HFFc6 (cell line): ENCODE measurements at regions not wholly inside any gene's neighbourhood (a gene's known extent, or its start where the extent isn't known, plus 50 kb on each side); places are given as distances from the start of the nearest gene placed in this dataset.

Experiments
- DNase-seq: peaks from one replicate; pipeline ENCODE4 v3.0.0-alpha.2; 2018
- H3K27ac Mint-ChIP-seq: 2 replicates; pipeline ENCODE4 v1.8.0; 2020; ENCODE audit warnings: mild to moderate bottlenecking, mixed read lengths
- H3K27me3 Mint-ChIP-seq: 2 replicates; pipeline ENCODE4 v1.8.0; 2021; ENCODE audit warnings: mild to moderate bottlenecking, moderate library complexity, mixed read lengths; ENCODE audit not compliant: insufficient read depth
- H3K36me3 Mint-ChIP-seq: 2 replicates; pipeline ENCODE4 v1.8.0; 2021; ENCODE audit warnings: low read depth, mixed read lengths
- H3K4me1 Mint-ChIP-seq: 2 replicates; pipeline ENCODE4 v1.8.0; 2020; ENCODE audit warnings: low read depth, mixed read lengths
- H3K4me3 Mint-ChIP-seq: 2 replicates; pipeline ENCODE4 v1.8.0; 2020; ENCODE audit warnings: mild to moderate bottlenecking, moderate library complexity, mixed read lengths
- H3K9me3 Mint-ChIP-seq: 2 replicates; pipeline ENCODE4 v1.8.0; 2020; ENCODE audit warnings: mild to moderate bottlenecking, mixed read lengths
- TF ChIP-seq, protein P1 (sequence below): fragments of 200-600 bp; sonication (generic); IDR thresholded peaks from 2 replicates; pipeline ENCODE4 v1.5.0; 2021; ENCODE audit warnings: antibody characterized with exemption, mild to moderate bottlenecking

DNA sequence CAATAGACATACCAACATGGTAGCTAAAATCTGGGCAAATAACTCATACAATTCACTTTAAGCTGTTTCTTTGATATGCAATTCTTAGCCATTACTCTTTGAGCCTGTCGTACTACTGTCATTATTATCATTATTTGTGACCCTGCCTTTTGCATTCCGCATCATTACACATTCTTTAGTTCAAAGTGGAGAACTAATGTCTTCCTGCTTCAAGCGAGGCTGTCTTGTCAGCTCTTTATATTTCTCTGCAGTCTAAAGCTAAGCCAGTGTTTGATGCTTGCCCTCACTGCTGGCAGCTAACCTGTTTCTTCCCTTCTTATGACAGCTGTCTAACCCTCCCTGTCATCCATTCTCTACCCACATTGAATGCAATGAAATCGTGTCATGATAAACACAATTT, 186.8 kb downstream of the FAT4 start:
- TF ChIP-seq, protein P1, sequence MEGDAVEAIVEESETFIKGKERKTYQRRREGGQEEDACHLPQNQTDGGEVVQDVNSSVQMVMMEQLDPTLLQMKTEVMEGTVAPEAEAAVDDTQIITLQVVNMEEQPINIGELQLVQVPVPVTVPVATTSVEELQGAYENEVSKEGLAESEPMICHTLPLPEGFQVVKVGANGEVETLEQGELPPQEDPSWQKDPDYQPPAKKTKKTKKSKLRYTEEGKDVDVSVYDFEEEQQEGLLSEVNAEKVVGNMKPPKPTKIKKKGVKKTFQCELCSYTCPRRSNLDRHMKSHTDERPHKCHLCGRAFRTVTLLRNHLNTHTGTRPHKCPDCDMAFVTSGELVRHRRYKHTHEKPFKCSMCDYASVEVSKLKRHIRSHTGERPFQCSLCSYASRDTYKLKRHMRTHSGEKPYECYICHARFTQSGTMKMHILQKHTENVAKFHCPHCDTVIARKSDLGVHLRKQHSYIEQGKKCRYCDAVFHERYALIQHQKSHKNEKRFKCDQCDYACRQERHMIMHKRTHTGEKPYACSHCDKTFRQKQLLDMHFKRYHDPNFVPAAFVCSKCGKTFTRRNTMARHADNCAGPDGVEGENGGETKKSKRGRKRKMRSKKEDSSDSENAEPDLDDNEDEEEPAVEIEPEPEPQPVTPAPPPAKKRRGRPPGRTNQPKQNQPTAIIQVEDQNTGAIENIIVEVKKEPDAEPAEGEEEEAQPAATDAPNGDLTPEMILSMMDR = no peak
- no peak overlapping the region for H3K27ac Mint-ChIP-seq
- DNase-seq = no peak

DNA sequence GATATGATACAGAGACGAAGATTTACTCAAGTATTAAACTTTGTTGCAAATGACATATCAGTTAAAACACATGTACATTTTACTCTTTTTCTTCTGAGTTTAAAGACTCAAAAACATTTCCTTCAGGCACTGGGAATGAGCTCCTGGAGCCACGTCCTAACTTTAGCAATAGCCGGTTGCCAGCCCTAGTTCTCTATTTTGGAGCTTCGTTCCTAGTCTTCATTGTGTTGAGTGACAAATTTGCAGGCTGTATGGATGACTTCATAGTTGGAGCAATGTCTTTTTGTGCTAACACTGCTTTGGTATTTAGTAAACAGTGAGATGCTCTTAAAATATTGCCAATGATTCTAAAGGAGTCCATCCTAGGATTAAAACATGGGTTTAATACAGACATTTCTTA, 190.9 kb downstream of the FAT4 start:
- TF ChIP-seq, protein P1 = no peak
- H3K4me3 Mint-ChIP-seq = no peak overlapping the region
- H3K9me3 Mint-ChIP-seq = no peaks in the 10 kb centered on the region
- H3K4me1 Mint-ChIP-seq = no peaks in the 10 kb centered on the region
- H3K27me3 Mint-ChIP-seq = no peaks in the 10 kb centered on the region
- no peaks in the 10 kb centered on the region for H3K36me3 Mint-ChIP-seq
- no peak overlapping the region for H3K27ac Mint-ChIP-seq
- DNase-seq = no peak

More for the DNA sequence above, 186.8 kb downstream of the FAT4 start:
- H3K9me3 Mint-ChIP-seq = no peaks in the 10 kb centered on the region
- H3K4me3 Mint-ChIP-seq = no peak overlapping the region
- no peaks in the 10 kb centered on the region for H3K36me3 Mint-ChIP-seq
- no peaks in the 10 kb centered on the region for H3K4me1 Mint-ChIP-seq
- no peaks in the 10 kb centered on the region for H3K27me3 Mint-ChIP-seq

- H3K4me3 Mint-ChIP-seq = no peak overlapping the region
- H3K27ac Mint-ChIP-seq = no peak overlapping the region
- H3K9me3 Mint-ChIP-seq = no peaks in the 10 kb centered on the region
- TF ChIP-seq, protein P1 = no peak
- DNase-seq = no peak
- no peaks in the 10 kb centered on the region for H3K4me1 Mint-ChIP-seq
- H3K36me3 Mint-ChIP-seq = no peaks in the 10 kb centered on the region
- no peaks in the 10 kb centered on the region for H3K27me3 Mint-ChIP-seq
These were observed 192.4 kb downstream of the FAT4 start for GRCh38 chr4:125507141-125507540.

DNA sequence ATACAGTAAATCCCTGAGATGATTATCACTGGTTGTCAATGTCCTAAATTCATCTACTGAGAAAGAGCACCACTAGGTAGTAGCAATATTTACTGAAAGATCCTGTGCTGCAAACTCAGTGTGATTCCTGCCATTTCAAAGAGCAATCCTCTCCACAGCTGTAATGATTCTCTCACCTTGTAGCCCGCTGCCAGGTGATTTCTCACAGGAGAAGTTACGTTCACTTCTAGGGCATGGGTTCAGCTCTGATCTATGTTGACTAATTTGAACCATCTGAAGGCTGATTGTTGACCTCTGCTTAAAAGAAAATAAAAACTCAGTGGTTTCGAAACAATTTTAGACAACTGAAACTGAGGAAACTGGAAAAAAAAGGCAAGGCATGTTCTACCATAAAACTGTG, 197.0 kb downstream of the FAT4 start:
- Mint-ChIP-seq H3K27me3 (no peaks in the 10 kb centered on the region), H3K4me3 (no peak overlapping the region), H3K4me1 (no peaks in the 10 kb centered on the region), H3K36me3 (no peaks in the 10 kb centered on the region), H3K27ac (no peak overlapping the region), H3K9me3 (no peaks in the 10 kb centered on the region)
- TF ChIP-seq, protein P1 = no peak
- DNase-seq = no peak

GRCh38 chr4:125515016-125515415, 200.3 kb downstream of the FAT4 start:
- Mint-ChIP-seq H3K9me3 (no peaks in the 10 kb centered on the region), H3K4me1 (peaks cover 2% of the 10 kb centered on the region; the same call in 1 of the 2 replicates), H3K4me3 (no peak overlapping the region), H3K36me3 (no peaks in the 10 kb centered on the region), H3K27ac (no peak overlapping the region), H3K27me3 (no peaks in the 10 kb centered on the region)
- TF ChIP-seq, protein P1 = no peak
- DNase-seq = no peak

DNA sequence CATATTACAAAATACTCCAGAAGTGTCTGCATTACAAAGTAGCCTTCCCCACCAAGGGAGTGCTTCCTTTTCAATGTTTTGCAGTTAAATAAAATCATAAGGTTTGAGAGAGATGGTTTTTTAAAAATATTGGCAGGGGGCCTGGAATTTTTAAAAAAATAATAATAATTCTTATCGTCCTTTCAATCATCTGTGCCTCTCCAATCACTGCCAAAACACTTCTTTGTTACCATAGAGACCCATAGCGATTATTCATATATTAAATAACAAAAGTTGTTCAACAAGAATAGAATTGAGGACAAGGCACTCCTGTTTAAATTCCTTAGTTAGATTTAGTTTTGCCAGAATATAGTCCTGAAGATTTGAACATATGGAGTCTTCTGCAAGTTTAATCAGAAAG, 203.1 kb downstream of the FAT4 start:
- H3K36me3 Mint-ChIP-seq = no peaks in the 10 kb centered on the region
- no peaks in the 10 kb centered on the region for H3K27me3 Mint-ChIP-seq
- TF ChIP-seq, protein P1 = no peak
- no peak overlapping the region for H3K27ac Mint-ChIP-seq
- no peaks in the 10 kb centered on the region for H3K9me3 Mint-ChIP-seq
- no peak for DNase-seq
- no peak overlapping the region for H3K4me3 Mint-ChIP-seq
- H3K4me1 Mint-ChIP-seq = peaks cover 15% of the 10 kb centered on the region
